ENCODE measurements at regions not wholly inside any gene's neighbourhood (a gene's known extent, or its start where the extent isn't known, plus 50 kb on each side); places are given as distances from the start of the nearest gene placed in this dataset.

DNA sequence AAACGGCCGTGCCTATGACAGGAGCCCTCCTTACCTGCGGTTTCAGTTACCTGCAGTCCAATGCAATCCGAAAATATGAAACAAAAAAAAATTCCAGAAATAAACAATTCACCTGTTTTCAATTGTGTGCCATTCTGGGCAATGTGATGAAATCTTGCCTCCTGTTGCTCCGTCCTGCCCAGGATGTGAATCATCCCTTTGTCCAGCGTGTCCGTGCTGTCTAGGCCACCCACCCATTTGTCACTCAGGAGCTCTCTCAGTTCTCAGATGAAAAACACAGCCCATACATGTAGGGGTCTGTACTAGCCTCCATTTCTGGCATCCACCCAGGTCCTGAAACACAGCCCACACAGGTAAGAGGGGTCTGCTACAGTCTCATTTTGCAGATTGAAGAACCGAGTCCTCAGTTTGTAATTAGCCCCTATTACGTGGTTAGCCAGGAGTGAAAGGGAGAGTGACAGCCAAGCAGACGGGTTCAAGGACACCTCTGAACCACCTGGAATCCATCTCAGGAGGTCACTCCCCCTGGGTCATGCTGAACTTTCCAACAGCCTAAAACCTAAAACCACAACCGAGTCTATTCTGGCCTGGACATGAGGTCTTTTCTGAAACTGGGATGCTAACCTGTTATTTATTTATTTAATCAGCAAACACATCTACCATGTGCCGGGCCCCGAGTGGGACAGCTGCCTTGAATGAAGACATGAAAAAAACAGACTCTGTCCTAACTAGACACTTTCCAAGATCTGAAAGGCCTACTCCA is 317.2 kb downstream of the SHANK2 start:
- ATAC-seq (ENCODE audit: low FRiP score) (no peak), DNase-seq (ENCODE audit: low spot score) (no peak)
- TF ChIP-seq, protein P1, sequence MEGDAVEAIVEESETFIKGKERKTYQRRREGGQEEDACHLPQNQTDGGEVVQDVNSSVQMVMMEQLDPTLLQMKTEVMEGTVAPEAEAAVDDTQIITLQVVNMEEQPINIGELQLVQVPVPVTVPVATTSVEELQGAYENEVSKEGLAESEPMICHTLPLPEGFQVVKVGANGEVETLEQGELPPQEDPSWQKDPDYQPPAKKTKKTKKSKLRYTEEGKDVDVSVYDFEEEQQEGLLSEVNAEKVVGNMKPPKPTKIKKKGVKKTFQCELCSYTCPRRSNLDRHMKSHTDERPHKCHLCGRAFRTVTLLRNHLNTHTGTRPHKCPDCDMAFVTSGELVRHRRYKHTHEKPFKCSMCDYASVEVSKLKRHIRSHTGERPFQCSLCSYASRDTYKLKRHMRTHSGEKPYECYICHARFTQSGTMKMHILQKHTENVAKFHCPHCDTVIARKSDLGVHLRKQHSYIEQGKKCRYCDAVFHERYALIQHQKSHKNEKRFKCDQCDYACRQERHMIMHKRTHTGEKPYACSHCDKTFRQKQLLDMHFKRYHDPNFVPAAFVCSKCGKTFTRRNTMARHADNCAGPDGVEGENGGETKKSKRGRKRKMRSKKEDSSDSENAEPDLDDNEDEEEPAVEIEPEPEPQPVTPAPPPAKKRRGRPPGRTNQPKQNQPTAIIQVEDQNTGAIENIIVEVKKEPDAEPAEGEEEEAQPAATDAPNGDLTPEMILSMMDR (IDR thresholded peaks at IDR 0.05) = no peak

DNA sequence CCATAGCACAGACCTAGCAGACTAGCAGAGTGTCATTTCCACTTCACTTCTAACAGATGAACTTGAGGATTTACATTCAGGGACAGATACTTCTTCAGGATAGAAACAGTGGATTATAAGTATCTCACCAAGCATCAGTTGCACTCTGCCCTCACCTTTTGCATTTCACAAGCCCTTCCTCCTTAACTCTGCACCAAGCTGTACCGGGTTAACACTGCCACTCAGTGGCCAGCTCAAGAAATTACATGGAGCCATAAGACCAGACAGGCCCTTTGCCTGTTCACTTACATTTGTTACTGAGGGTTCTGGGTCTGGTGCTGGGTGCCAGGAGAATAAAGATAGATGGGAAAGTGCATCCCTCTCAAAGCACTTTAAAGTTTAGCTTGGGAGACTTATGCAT is 309.8 kb downstream of the SHANK2 start:
- ATAC-seq (ENCODE audit: low FRiP score) (no peak), DNase-seq (ENCODE audit: low spot score) (no peak)
- TF ChIP-seq, protein P1 (IDR thresholded peaks at IDR 0.05) = no peak

DNA sequence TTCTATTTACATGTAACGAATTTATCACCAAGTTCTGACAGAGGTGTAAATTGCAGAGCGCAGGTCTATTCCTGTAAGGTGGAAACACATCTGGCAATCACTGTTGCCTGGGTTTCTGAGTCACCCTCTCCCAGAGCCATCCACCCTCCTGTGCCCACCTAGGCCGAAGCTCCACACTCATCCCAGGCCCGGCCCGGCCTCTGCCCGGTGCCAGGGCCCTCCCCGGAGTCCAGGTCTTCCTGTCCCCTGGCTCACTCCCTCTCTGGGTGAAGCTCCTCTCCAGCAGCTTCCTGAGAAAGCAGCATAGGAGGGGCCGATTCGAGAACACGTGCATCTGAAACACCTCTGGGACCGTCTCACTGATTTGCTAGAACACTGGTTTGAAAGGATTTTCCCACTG is 308.2 kb downstream of the SHANK2 start:
- TF ChIP-seq, protein P1 (IDR thresholded peaks at IDR 0.05) = no peak

DNA sequence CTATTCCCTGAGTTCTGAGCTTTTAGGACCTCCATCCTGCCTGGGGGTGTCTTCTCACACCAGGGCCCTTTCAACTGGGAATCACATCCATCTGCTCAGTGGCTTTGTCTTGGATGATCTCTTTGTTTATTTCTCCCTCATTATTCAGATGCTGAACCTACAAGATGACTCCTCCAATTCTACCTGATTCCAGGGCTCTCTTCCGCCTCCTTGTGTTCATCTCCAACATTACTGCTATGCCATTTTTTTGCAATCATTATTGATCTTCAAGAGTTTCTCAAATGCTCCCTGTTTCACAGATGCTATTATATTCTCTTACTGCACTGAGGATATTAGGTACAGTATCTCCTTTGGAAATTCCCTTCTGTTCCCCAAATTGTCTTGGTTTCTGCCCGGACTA is 307.7 kb downstream of the SHANK2 start:
- ATAC-seq (ENCODE audit: low FRiP score) = no peak

More for the DNA sequence above, 308.2 kb downstream of the SHANK2 start:
- ATAC-seq (ENCODE audit: low FRiP score) (no peak), DNase-seq (ENCODE audit: low spot score) (no peak)

DNA sequence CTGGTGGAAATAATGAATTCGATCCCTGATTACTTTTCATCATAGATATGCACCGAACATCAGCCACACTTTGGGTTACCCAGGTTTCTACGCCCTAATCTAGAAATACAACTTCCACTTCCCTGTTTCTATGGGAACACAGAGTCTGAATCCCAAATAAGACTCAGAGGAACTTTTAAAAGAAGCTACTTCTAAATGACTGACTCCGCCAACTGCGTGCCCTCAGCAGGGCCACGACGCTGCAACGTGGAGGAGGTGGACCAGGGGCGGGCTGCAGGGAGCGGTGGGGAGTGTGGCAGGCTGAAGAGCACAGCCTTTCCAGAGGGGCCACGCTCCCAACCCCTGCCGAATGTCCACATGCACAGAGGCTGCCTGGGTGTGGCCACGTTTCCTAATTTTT is 304.0 kb downstream of the SHANK2 start:
- ATAC-seq (ENCODE audit: low FRiP score) (no peak), DNase-seq (ENCODE audit: low spot score) (no peak)
- TF ChIP-seq, protein P1 (IDR thresholded peaks at IDR 0.05) = no peak

More for the DNA sequence above, 307.7 kb downstream of the SHANK2 start:
- TF ChIP-seq, protein P1 (IDR thresholded peaks at IDR 0.05) = no peak
- no peak for DNase-seq (ENCODE audit: low spot score)

DNA sequence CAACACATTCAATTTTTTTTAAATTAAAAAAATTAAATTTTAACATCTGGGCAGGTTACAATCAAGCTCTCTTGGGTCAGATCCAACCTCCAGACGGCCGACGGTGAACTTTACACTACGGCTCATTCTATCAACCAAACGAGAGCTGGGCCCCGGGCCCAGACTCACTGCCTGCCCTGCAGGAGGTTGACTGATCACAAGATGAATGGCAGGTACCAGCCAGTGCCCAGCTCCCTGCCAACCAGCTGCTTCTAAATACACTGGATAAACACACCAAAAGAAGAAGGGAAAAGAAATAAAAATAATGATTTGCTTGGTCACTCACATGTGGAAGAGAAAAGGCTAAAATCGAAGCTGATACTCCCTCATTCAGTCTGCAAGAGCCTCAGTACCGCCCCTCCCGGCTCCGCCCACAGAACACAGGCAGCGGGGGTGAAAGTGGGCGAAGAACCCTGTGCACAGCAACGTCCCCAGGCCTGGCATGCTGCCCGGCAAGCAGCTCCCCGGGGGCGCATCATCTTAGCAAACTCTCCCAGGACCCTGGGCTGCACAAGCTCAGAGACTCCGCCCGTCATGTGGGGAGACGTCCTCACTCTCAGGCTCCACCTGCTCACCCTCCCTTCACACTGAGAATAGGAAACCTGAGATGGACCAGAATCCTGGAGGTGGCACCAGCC is 303.4 kb downstream of the SHANK2 start:
- TF ChIP-seq, protein P1 (IDR thresholded peaks at IDR 0.05) = no peak
- DNase-seq (ENCODE audit: low spot score) = no peak
- ATAC-seq (ENCODE audit: low FRiP score) = no peak

Measured in omental fat pad (tissue), 3 donors.